HL-60 (cell line): ENCODE measurements at regions not wholly inside any gene's neighbourhood (a gene's known extent, or its start where the extent isn't known, plus 50 kb on each side); places are given as distances from the start of the nearest gene placed in this dataset.
"Not testable (repeated sequence)": the region's sequence is repeated elsewhere in the genome, so short reads cannot be mapped to it uniquely, and the experiment has no call there.

Source experiments
- GABPA ChIP-seq: IDR thresholded peaks from 2 replicates; pipeline ENCODE4 v1.6.1; 2012; ENCODE audit warnings: low read depth
- POLR2AphosphoS5 ChIP-seq: IDR thresholded peaks from 2 replicates; pipeline ENCODE4 v1.6.1; 2012; ENCODE audit warnings: low read depth
- SPI1 ChIP-seq: IDR thresholded peaks from 2 replicates; pipeline ENCODE4 v1.6.1; 2012; ENCODE audit warnings: low read depth, mild to moderate bottlenecking, borderline replicate concordance
- TF ChIP-seq, protein P1 (sequence below): IDR thresholded peaks from one replicate; pipeline ENCODE4 v1.5.1; 2011; ENCODE audit warnings: low read length, control low read depth, inconsistent platforms; ENCODE audit not compliant: insufficient read depth
- TF ChIP-seq, protein P2 (sequence below): IDR thresholded peaks from 2 replicates; pipeline ENCODE4 v1.6.1; 2012; ENCODE audit warnings: low read depth; ENCODE audit not compliant: insufficient replicate concordance

DNA sequence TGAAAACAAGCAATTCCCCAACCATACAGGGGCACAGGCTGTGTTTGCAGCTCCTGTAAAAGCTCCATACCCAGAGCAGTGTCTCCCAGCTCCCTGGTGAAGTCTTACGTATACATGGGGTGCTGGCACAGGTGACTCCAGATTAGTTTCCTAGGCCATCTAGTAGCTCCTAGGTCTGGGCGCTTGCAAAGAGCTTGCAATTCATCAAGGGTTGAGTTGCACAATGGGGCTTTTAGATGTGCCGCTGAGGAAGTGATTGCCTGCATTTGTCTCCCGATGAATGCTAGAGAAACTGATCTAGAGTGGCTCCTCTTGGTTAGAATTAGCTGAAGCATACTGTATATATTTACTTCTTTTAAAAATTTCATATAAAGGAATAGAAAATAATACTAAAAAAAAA lies 90.7 kb downstream of the PRR15 start:
- TF ChIP-seq, protein P1, sequence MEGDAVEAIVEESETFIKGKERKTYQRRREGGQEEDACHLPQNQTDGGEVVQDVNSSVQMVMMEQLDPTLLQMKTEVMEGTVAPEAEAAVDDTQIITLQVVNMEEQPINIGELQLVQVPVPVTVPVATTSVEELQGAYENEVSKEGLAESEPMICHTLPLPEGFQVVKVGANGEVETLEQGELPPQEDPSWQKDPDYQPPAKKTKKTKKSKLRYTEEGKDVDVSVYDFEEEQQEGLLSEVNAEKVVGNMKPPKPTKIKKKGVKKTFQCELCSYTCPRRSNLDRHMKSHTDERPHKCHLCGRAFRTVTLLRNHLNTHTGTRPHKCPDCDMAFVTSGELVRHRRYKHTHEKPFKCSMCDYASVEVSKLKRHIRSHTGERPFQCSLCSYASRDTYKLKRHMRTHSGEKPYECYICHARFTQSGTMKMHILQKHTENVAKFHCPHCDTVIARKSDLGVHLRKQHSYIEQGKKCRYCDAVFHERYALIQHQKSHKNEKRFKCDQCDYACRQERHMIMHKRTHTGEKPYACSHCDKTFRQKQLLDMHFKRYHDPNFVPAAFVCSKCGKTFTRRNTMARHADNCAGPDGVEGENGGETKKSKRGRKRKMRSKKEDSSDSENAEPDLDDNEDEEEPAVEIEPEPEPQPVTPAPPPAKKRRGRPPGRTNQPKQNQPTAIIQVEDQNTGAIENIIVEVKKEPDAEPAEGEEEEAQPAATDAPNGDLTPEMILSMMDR: not testable (repeated sequence)
- not testable (repeated sequence) for TF ChIP-seq GABPA, POLR2AphosphoS5, SPI1
- TF ChIP-seq, protein P2, sequence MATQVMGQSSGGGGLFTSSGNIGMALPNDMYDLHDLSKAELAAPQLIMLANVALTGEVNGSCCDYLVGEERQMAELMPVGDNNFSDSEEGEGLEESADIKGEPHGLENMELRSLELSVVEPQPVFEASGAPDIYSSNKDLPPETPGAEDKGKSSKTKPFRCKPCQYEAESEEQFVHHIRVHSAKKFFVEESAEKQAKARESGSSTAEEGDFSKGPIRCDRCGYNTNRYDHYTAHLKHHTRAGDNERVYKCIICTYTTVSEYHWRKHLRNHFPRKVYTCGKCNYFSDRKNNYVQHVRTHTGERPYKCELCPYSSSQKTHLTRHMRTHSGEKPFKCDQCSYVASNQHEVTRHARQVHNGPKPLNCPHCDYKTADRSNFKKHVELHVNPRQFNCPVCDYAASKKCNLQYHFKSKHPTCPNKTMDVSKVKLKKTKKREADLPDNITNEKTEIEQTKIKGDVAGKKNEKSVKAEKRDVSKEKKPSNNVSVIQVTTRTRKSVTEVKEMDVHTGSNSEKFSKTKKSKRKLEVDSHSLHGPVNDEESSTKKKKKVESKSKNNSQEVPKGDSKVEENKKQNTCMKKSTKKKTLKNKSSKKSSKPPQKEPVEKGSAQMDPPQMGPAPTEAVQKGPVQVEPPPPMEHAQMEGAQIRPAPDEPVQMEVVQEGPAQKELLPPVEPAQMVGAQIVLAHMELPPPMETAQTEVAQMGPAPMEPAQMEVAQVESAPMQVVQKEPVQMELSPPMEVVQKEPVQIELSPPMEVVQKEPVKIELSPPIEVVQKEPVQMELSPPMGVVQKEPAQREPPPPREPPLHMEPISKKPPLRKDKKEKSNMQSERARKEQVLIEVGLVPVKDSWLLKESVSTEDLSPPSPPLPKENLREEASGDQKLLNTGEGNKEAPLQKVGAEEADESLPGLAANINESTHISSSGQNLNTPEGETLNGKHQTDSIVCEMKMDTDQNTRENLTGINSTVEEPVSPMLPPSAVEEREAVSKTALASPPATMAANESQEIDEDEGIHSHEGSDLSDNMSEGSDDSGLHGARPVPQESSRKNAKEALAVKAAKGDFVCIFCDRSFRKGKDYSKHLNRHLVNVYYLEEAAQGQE: not testable (repeated sequence)
